Stomach (tissue), 4 donors: ENCODE measurements at regions not wholly inside any gene's neighbourhood (a gene's known extent, or its start where the extent isn't known, plus 50 kb on each side); places are given as distances from the start of the nearest gene placed in this dataset.

Experiments used
- POLR2AphosphoS5 ChIP-seq, 3 donors: sonication (generic); formaldehyde crosslinking; IDR thresholded peaks; one replicate each; pipeline ENCODE4 v1.6.1; 2016; ENCODE audit warnings: antibody characterized with exemption in 3 of 3
- TF ChIP-seq, protein P1 (sequence below), 7 experiments: fragments of 450-650 bp in 4 of 7; fragments of 200-600 bp in 3 of 7; sonication (generic) in 3 of 7; IDR thresholded peaks; one replicate each; pipeline ENCODE4 v1.5.1; 2016 to 2019; ENCODE audit warnings: antibody characterized with exemption in 7 of 7, control low read depth in 2 of 7, mild to moderate bottlenecking in 1 of 7

DNA sequence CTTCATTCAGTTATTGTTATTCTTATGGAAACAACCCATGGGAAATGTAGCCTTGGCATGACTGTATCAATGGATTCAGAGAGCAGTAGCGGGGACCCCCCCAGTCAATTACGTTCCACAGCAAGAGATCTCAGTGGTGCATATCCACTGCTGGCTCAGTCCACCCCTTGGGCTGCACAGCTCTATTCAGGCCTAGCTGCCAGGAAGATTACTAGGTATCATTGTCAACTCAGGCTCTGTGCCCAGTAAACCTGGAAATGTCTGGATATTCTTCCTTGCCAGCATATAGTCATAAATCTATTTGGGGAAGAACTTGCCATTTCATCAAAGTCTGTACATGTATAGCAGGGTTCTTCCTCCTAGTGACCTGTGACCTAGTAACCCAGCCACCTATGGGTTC lies 128.1 kb upstream of the CCDC54 start:
- TF ChIP-seq, protein P1, sequence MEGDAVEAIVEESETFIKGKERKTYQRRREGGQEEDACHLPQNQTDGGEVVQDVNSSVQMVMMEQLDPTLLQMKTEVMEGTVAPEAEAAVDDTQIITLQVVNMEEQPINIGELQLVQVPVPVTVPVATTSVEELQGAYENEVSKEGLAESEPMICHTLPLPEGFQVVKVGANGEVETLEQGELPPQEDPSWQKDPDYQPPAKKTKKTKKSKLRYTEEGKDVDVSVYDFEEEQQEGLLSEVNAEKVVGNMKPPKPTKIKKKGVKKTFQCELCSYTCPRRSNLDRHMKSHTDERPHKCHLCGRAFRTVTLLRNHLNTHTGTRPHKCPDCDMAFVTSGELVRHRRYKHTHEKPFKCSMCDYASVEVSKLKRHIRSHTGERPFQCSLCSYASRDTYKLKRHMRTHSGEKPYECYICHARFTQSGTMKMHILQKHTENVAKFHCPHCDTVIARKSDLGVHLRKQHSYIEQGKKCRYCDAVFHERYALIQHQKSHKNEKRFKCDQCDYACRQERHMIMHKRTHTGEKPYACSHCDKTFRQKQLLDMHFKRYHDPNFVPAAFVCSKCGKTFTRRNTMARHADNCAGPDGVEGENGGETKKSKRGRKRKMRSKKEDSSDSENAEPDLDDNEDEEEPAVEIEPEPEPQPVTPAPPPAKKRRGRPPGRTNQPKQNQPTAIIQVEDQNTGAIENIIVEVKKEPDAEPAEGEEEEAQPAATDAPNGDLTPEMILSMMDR (IDR thresholded peaks at IDR 0.05) = no peak
- TF ChIP-seq POLR2AphosphoS5 (IDR thresholded peaks at IDR 0.05) = no peak
